ENCODE measurements at regions not wholly inside any gene's neighbourhood (a gene's known extent, or its start where the extent isn't known, plus 50 kb on each side); places are given as distances from the start of the nearest gene placed in this dataset.

GRCh38 chr12:74963304-74963703 is 246.3 kb downstream of the KCNC2 start:
- Mint-ChIP-seq H3K27me3 (ENCODE audit: insufficient read depth) (no peaks in the 10 kb centered on the region), H3K36me3 (ENCODE audit: low read depth) (no peaks in the 10 kb centered on the region), H3K4me1 (ENCODE audit: low read depth) (no peaks in the 10 kb centered on the region), H3K9me3 (no peaks in the 10 kb centered on the region), H3K4me3 (no peak overlapping the region), H3K27ac (no peak overlapping the region)
- no peak for DNase-seq (ENCODE audit: low spot score)
- intact Hi-C loops (cut with micrococcal nuclease) = no loop called here

- H3K36me3 Mint-ChIP-seq (ENCODE audit: low read depth) = no peaks in the 10 kb centered on the region
- no peak overlapping the region for H3K27ac Mint-ChIP-seq
- intact Hi-C loops (cut with micrococcal nuclease) = no loop called here
- H3K4me1 Mint-ChIP-seq (ENCODE audit: low read depth) = no peaks in the 10 kb centered on the region
- H3K9me3 Mint-ChIP-seq = no peaks in the 10 kb centered on the region
- no peaks in the 10 kb centered on the region for H3K27me3 Mint-ChIP-seq (ENCODE audit: insufficient read depth)
- no peak overlapping the region for H3K4me3 Mint-ChIP-seq
- no peak for DNase-seq (ENCODE audit: low spot score)
Observed at GRCh38 chr12:74963867-74964331, 245.7 kb downstream of the KCNC2 start.

DNA sequence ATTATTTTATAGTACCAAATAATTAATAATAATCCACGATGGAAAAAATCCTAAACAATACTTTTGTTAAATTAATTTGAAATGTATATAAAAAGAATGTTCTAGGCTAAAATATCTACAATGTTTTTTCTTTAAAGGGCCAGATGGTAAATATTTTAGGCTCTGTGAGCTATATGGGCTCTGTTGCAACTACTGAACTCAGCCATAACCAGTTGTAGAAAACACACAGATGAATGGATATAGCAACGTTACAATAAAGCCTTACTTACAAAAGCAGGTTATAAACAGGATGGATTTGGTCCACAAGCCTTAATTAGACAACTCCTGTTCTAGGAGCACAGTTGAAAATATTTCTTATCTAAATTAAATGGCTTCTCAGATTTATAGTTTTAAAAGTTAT is 245.2 kb downstream of the KCNC2 start:
- DNase-seq (ENCODE audit: low spot score) = no peak
- no peak overlapping the region for H3K4me3 Mint-ChIP-seq
- no peak overlapping the region for H3K27ac Mint-ChIP-seq
- no peaks in the 10 kb centered on the region for H3K4me1 Mint-ChIP-seq (ENCODE audit: low read depth)
- no peaks in the 10 kb centered on the region for H3K9me3 Mint-ChIP-seq
- intact Hi-C loops (cut with micrococcal nuclease) = no loop called here
- H3K36me3 Mint-ChIP-seq (ENCODE audit: low read depth) = no peaks in the 10 kb centered on the region
- H3K27me3 Mint-ChIP-seq (ENCODE audit: insufficient read depth) = no peaks in the 10 kb centered on the region

DNA sequence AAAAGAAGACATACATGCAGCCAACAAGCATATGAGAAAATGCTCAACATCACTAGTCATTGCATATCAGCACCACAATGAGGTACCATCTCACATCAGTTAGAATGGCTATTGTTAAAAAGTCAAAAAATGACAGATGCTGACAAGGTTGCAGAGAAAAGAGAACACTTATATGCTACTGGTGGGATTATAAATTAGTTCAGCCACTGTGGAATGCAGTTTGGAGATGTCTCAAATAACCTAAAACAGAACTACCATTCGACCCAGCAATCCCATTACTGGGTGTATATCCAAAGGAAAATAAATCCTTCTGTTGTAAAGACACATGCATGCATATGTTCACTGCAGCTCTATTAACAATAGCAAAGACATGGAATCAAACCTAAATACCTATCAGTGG is 238.4 kb downstream of the KCNC2 start:
- intact Hi-C loops (cut with micrococcal nuclease) = no loop called here
- no peaks in the 10 kb centered on the region for H3K9me3 Mint-ChIP-seq

GRCh38 chr12:74977832-74978481 is 231.7 kb downstream of the KCNC2 start:
- Mint-ChIP-seq H3K9me3 (no peaks in the 10 kb centered on the region), H3K4me3 (no peak overlapping the region), H3K36me3 (ENCODE audit: low read depth) (no peaks in the 10 kb centered on the region), H3K4me1 (ENCODE audit: low read depth) (no peaks in the 10 kb centered on the region), H3K27me3 (ENCODE audit: insufficient read depth) (no peaks in the 10 kb centered on the region), H3K27ac (no peak overlapping the region)
- intact Hi-C loops (cut with micrococcal nuclease) = no loop called here
- DNase-seq (ENCODE audit: low spot score) = no peak

More for the DNA sequence above, 238.4 kb downstream of the KCNC2 start:
- H3K27me3 Mint-ChIP-seq (ENCODE audit: insufficient read depth) = no peaks in the 10 kb centered on the region
- no peaks in the 10 kb centered on the region for H3K36me3 Mint-ChIP-seq (ENCODE audit: low read depth)
- DNase-seq (ENCODE audit: low spot score) = no peak
- no peak overlapping the region for H3K4me3 Mint-ChIP-seq
- no peak overlapping the region for H3K27ac Mint-ChIP-seq
- H3K4me1 Mint-ChIP-seq (ENCODE audit: low read depth) = no peaks in the 10 kb centered on the region

- intact Hi-C loops (cut with micrococcal nuclease) = no loop called here
- H3K4me3 Mint-ChIP-seq = no peak overlapping the region
- no peaks in the 10 kb centered on the region for H3K27me3 Mint-ChIP-seq (ENCODE audit: insufficient read depth)
- H3K36me3 Mint-ChIP-seq (ENCODE audit: low read depth) = no peaks in the 10 kb centered on the region
- no peaks in the 10 kb centered on the region for H3K4me1 Mint-ChIP-seq (ENCODE audit: low read depth)
- no peaks in the 10 kb centered on the region for H3K9me3 Mint-ChIP-seq
- no peak for DNase-seq (ENCODE audit: low spot score)
- no peak overlapping the region for H3K27ac Mint-ChIP-seq
Observed at GRCh38 chr12:74980510-74980909, 229.1 kb downstream of the KCNC2 start.

DNA sequence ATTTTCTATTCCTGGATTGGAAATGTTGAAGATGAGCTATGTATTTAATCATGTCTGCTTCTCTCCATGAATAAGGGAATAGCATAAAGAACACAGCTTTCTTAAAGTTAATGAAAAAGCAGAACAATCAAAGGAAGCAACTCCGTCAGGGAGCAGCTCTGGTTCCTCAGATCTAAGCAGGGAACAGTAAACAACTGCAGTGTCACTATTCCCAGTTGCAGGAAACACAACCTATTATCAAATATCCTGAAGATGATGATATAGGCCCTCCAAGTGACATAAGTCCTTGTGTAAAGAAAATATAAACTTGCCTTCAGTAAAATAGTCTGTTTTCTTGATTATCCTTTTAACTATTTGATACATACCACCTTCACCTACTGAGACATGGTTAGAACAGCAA is 228.1 kb downstream of the KCNC2 start:
- no peaks in the 10 kb centered on the region for H3K4me1 Mint-ChIP-seq (ENCODE audit: low read depth)
- no peaks in the 10 kb centered on the region for H3K9me3 Mint-ChIP-seq
- DNase-seq (ENCODE audit: low spot score) = no peak
- H3K27me3 Mint-ChIP-seq (ENCODE audit: insufficient read depth) = no peaks in the 10 kb centered on the region
- no peaks in the 10 kb centered on the region for H3K36me3 Mint-ChIP-seq (ENCODE audit: low read depth)
- H3K27ac Mint-ChIP-seq = no peak overlapping the region
- no peak overlapping the region for H3K4me3 Mint-ChIP-seq
- intact Hi-C loops (cut with micrococcal nuclease) = no loop called here

DNA sequence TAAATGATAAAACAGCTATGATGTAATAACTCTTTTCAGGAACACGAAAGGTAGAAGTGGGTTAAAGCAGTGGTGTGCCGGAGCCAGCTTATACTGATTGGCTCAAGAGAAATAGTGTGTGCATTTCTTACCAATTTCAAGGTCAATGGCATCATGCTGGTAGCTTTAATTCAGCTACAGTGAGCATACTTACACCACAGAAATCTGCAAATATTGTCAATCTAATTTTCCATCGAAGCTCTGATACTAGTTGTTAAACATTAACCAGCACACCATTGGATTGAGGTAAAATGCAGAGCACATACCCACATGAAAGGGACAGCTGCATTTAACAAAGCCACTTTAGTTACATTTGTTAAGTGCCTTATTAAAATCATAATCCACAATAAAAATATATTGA is 225.7 kb downstream of the KCNC2 start:
- no peak overlapping the region for H3K4me3 Mint-ChIP-seq
- intact Hi-C loops (cut with micrococcal nuclease) = no loop called here
- DNase-seq (ENCODE audit: low spot score) = no peak
- H3K4me1 Mint-ChIP-seq (ENCODE audit: low read depth) = no peaks in the 10 kb centered on the region
- H3K36me3 Mint-ChIP-seq (ENCODE audit: low read depth) = no peaks in the 10 kb centered on the region
- no peaks in the 10 kb centered on the region for H3K9me3 Mint-ChIP-seq
- H3K27me3 Mint-ChIP-seq (ENCODE audit: insufficient read depth) = no peaks in the 10 kb centered on the region
- no peak overlapping the region for H3K27ac Mint-ChIP-seq

DNA sequence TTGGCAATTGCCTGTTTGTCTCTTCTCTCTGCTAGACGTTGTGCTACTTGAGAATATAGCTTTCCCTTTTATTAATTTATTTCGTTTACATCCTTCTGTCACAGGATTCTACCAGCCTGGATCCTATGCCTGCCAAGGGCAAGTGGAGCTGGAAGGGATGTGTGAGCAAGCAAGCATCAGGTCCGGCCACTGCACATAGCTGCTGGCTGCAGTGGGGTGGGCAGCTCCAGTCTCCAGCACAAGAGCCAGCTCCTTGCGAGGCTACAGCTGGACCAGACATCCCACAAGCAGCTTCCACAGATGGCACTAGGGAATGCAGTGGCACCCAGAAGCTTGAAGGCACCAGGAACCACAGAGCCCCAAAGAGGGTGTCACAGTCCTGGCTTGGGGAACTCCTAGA is 225.0 kb downstream of the KCNC2 start:
- H3K36me3 Mint-ChIP-seq (ENCODE audit: low read depth) = no peaks in the 10 kb centered on the region

GRCh38 chr12:74985293-74985985 is 224.2 kb downstream of the KCNC2 start:
- no peaks in the 10 kb centered on the region for H3K27me3 Mint-ChIP-seq (ENCODE audit: insufficient read depth)
- DNase-seq (ENCODE audit: low spot score) = no peak
- no peaks in the 10 kb centered on the region for H3K4me1 Mint-ChIP-seq (ENCODE audit: low read depth)
- no peak overlapping the region for H3K4me3 Mint-ChIP-seq
- no peak overlapping the region for H3K27ac Mint-ChIP-seq
- no peaks in the 10 kb centered on the region for H3K36me3 Mint-ChIP-seq (ENCODE audit: low read depth)
- H3K9me3 Mint-ChIP-seq = no peaks in the 10 kb centered on the region
- intact Hi-C loops (cut with micrococcal nuclease) = no loop called here

More for the DNA sequence above, 225.0 kb downstream of the KCNC2 start:
- H3K4me1 Mint-ChIP-seq (ENCODE audit: low read depth) = no peaks in the 10 kb centered on the region
- no peak overlapping the region for H3K4me3 Mint-ChIP-seq
- intact Hi-C loops (cut with micrococcal nuclease) = no loop called here
- DNase-seq (ENCODE audit: low spot score) = no peak
- H3K9me3 Mint-ChIP-seq = no peaks in the 10 kb centered on the region
- no peaks in the 10 kb centered on the region for H3K27me3 Mint-ChIP-seq (ENCODE audit: insufficient read depth)
- H3K27ac Mint-ChIP-seq = no peak overlapping the region

DNA sequence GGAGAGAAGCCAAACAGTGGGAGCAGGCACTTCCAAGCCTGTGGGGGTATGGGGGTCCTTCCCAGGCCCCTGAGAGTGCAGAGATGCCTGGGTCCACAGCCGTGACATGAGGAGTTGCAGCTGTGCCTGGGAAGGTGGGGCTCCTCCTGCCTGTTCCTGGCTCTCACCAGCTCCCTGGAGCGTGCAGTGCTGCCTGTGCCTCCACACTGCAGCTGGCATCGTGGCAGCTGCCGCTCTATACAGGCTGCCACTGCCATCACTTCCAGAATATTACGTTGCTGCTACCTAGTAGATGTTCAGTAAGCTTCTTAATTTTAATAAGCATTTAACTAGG is 223.7 kb downstream of the KCNC2 start:
- H3K27ac Mint-ChIP-seq = no peak overlapping the region
- H3K9me3 Mint-ChIP-seq = no peaks in the 10 kb centered on the region
- no peak overlapping the region for H3K4me3 Mint-ChIP-seq
- DNase-seq (ENCODE audit: low spot score) = no peak
- H3K27me3 Mint-ChIP-seq (ENCODE audit: insufficient read depth) = no peaks in the 10 kb centered on the region
- intact Hi-C loops (cut with micrococcal nuclease) = no loop called here
- H3K36me3 Mint-ChIP-seq (ENCODE audit: low read depth) = no peaks in the 10 kb centered on the region
- H3K4me1 Mint-ChIP-seq (ENCODE audit: low read depth) = no peaks in the 10 kb centered on the region

DNA sequence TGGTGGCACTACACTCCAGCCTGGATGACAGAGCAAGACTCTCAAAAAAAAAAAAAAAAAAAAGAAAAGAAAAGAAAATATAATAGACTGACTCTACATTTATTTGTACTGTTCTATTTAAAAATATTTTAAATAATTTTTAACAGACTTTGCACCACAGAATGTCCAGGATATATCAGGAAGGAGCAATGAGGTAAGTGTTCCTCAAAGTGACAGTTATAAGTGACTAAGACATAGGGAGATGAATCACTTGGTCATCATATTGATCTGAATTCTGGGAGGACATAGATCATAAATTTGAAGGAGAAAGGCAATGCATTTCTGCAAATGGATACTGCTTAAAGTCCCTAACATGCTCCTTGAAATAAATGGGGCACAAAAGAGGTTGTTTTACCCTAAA is 221.5 kb downstream of the KCNC2 start:
- H3K9me3 Mint-ChIP-seq = no peaks in the 10 kb centered on the region
- no peak for DNase-seq (ENCODE audit: low spot score)
- H3K27me3 Mint-ChIP-seq (ENCODE audit: insufficient read depth) = no peaks in the 10 kb centered on the region
- H3K4me1 Mint-ChIP-seq (ENCODE audit: low read depth) = no peaks in the 10 kb centered on the region
- intact Hi-C loops (cut with micrococcal nuclease) = no loop called here
- no peak overlapping the region for H3K4me3 Mint-ChIP-seq
- no peaks in the 10 kb centered on the region for H3K36me3 Mint-ChIP-seq (ENCODE audit: low read depth)
- H3K27ac Mint-ChIP-seq = no peak overlapping the region

Measured in activated T-helper 1 cell treated with anti-CD3 and anti-CD28 coated beads, Interleukin-12 subunit alpha, Interleukin-12 subunit beta, Interleukin-2, Interleukin-4 antibody, amounts not matched to agents 30 ng/mL and 10 ng/mL and 1 ng/mL, durations not matched to agents 14 hours and 24 hours and 36 hours (primary cell).